ENCODE measurements at regions not wholly inside any gene's neighbourhood (a gene's known extent, or its start where the extent isn't known, plus 50 kb on each side); places are given as distances from the start of the nearest gene placed in this dataset.

DNA sequence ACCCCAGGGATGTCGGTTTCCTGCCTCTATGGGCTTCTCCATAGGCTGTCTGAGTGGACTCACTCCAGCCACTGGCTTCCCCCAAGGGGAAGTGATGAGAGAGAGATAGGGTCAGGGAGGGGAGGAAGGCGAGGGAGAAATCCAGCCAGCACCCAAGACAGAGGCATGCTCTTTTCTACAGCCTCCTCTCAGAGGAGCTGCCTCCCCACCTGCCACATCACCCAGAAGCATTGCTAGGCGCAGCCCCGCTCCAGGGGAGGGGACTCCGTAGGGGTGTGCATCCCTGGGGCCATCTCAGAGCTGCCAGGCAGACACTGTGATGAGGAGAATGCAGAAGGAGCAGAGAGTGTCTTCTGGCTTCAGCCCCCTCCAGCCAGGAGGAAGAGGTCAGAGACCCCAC, 109.5 kb upstream of the NKX1-1 start:
- Histone ChIP-seq H3K27me3 (peaks cover 26 to 87% (median 67%) of the 10 kb centered on the region in 3 donors), H3K36me3 (no peaks in the 10 kb centered on the region), H3K27ac (no peak overlapping the region), H3K4me3 (no peak overlapping the region), H3K4me1 (peaks cover 0 to 18% (median 11%) of the 10 kb centered on the region in 4 donors), H3K9me3 (no peaks in the 10 kb centered on the region)
- TF ChIP-seq, protein P1, sequence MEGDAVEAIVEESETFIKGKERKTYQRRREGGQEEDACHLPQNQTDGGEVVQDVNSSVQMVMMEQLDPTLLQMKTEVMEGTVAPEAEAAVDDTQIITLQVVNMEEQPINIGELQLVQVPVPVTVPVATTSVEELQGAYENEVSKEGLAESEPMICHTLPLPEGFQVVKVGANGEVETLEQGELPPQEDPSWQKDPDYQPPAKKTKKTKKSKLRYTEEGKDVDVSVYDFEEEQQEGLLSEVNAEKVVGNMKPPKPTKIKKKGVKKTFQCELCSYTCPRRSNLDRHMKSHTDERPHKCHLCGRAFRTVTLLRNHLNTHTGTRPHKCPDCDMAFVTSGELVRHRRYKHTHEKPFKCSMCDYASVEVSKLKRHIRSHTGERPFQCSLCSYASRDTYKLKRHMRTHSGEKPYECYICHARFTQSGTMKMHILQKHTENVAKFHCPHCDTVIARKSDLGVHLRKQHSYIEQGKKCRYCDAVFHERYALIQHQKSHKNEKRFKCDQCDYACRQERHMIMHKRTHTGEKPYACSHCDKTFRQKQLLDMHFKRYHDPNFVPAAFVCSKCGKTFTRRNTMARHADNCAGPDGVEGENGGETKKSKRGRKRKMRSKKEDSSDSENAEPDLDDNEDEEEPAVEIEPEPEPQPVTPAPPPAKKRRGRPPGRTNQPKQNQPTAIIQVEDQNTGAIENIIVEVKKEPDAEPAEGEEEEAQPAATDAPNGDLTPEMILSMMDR (IDR thresholded peaks at IDR 0.05), result no peak
- intact Hi-C loops (cut with DNase I), result loop anchor here (10.0 kb wide), 1 partner anchor 161 kb away; no protein-coding TSS in a partner anchor
- DNase-seq, result no peak
- 85 to 89% methylated on average over 5 of the region's 5 CpGs for WGBS, 2 donors

DNA sequence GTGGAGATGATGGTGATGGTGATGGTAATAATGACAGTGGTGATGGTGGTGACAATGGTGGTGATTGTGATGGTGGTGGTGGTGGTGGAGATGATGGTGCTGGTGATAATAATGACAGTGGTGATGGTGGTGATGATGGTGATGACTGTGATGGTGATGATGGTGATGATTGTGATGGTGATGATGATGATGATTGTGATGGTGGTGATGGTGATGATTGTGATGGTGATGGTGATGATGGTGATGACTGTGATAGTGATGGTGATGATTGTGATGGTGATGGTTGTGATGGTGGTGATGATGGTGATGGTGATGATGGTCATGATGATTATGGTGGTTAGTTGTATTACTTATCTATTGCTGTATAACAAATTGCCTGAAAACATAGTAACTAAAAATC, 108.9 kb upstream of the NKX1-1 start:
- no peaks in the 10 kb centered on the region for H3K36me3 ChIP-seq
- no peak for DNase-seq
- no peak for TF ChIP-seq POLR2AphosphoS5 (IDR thresholded peaks at IDR 0.05)
- TF ChIP-seq EP300 (IDR thresholded peaks at IDR 0.05), result no peak
- TF ChIP-seq POLR2A (IDR thresholded peaks at IDR 0.05), result no peak
- TF ChIP-seq, protein P1 (IDR thresholded peaks at IDR 0.05), result no peak
- H3K9me3 ChIP-seq, result no peaks in the 10 kb centered on the region
- no peak overlapping the region for H3K27ac ChIP-seq
- intact Hi-C loops (cut with DNase I), result loop anchor here (10.0 kb wide), 1 partner anchor 160 kb away; no protein-coding TSS in a partner anchor
- no peak overlapping the region for H3K4me3 ChIP-seq
- H3K4me1 ChIP-seq, result peaks cover 0 to 15% (median 10%) of the 10 kb centered on the region in 4 donors
- peaks cover 24 to 83% (median 64%) of the 10 kb centered on the region in 3 donors for H3K27me3 ChIP-seq

DNA sequence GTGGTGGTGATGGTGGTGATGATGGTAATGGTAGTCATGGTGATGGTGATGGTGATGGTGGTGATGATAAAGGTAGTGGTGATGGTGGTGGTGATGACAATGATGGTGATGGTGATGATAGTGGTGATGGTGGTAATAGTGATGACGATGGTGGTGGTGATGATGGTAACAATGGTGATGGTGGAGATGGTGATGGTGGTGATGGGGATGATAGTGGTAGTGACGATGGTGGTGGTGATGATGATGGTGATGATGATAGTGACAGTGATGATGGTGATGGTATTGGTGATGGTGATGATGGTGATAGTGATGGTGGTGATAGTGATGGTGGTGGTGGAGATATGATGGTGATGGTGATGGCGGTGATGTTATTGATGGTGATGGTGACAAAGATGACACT, 108.4 kb upstream of the NKX1-1 start:
- Histone ChIP-seq H3K27ac (no peak overlapping the region), H3K9me3 (no peaks in the 10 kb centered on the region), H3K36me3 (no peaks in the 10 kb centered on the region), H3K4me3 (no peak overlapping the region), H3K4me1 (peaks cover 0 to 9% (median 9%) of the 10 kb centered on the region in 4 donors), H3K27me3 (peaks cover 21 to 80% (median 61%) of the 10 kb centered on the region in 3 donors)
- DNase-seq, result no peak
- no peak for TF ChIP-seq EP300 (IDR thresholded peaks at IDR 0.05)
- no peak for TF ChIP-seq POLR2AphosphoS5 (IDR thresholded peaks at IDR 0.05)
- TF ChIP-seq, protein P1 (IDR thresholded peaks at IDR 0.05), result no peak
- TF ChIP-seq POLR2A (IDR thresholded peaks at IDR 0.05), result no peak
- intact Hi-C loops (cut with DNase I), result loop anchor here (10.0 kb wide), 1 partner anchor 160 kb away; no protein-coding TSS in a partner anchor
- WGBS, 2 donors, result 70 to 87% methylated on average over 3 of the region's 3 CpGs

DNA sequence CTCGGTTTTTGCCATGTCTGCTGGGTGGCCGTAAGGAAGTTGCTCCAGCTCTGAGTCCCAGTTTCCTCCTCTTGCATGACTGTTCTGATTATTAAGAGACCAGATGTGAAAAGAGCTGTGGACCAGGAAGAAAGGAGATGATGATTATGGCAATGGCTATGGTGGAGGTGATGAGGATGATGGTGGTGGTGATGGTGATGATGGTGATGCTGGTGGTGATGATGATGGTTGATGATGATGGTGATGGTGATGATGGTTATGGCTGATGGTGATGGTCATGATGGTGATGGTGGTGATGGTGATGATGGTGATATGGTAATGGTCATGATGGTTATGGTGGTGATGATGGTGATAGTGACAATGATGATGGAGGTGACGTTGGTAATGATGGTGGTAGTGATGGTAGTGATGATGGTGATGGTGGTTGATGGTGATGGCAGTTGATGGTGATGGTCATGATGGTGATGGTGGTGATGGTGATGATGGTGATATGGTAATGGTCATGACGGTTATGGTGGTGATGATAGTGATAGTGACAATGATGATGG, 107.8 kb upstream of the NKX1-1 start:
- WGBS, 2 donors, result 89 to 90% methylated on average over 4 of the region's 4 CpGs
- intact Hi-C loops (cut with DNase I), result loop anchor here (10.0 kb wide), 1 partner anchor 159 kb away; no protein-coding TSS in a partner anchor

More for the DNA sequence above, 107.8 kb upstream of the NKX1-1 start:
- no peaks in the 10 kb centered on the region for H3K9me3 ChIP-seq
- H3K4me1 ChIP-seq, result peaks cover 0 to 9% (median 9%) of the 10 kb centered on the region in 4 donors
- H3K4me3 ChIP-seq, result no peak overlapping the region
- peaks cover 23 to 80% (median 60%) of the 10 kb centered on the region in 3 donors for H3K27me3 ChIP-seq
- H3K27ac ChIP-seq, result no peak overlapping the region
- no peak for DNase-seq
- H3K36me3 ChIP-seq, result no peaks in the 10 kb centered on the region
- TF ChIP-seq POLR2AphosphoS5 (IDR thresholded peaks at IDR 0.05) (no peak), EP300 (IDR thresholded peaks at IDR 0.05) (no peak), POLR2A (IDR thresholded peaks at IDR 0.05) (no peak)
- TF ChIP-seq, protein P1 (IDR thresholded peaks at IDR 0.05), result no peak
